HG03439 (cell line): ENCODE measurements at regions not wholly inside any gene's neighbourhood (a gene's known extent, or its start where the extent isn't known, plus 50 kb on each side); places are given as distances from the start of the nearest gene placed in this dataset.

Source experiments
- ATAC-seq: cut with Tn5 transposase; IDR thresholded peaks from one replicate; pipeline ENCODE4 v1.9.1; 2021; ENCODE audit warnings: mild to moderate bottlenecking, moderate library complexity; ENCODE audit not compliant: unreplicated experiment

DNA sequence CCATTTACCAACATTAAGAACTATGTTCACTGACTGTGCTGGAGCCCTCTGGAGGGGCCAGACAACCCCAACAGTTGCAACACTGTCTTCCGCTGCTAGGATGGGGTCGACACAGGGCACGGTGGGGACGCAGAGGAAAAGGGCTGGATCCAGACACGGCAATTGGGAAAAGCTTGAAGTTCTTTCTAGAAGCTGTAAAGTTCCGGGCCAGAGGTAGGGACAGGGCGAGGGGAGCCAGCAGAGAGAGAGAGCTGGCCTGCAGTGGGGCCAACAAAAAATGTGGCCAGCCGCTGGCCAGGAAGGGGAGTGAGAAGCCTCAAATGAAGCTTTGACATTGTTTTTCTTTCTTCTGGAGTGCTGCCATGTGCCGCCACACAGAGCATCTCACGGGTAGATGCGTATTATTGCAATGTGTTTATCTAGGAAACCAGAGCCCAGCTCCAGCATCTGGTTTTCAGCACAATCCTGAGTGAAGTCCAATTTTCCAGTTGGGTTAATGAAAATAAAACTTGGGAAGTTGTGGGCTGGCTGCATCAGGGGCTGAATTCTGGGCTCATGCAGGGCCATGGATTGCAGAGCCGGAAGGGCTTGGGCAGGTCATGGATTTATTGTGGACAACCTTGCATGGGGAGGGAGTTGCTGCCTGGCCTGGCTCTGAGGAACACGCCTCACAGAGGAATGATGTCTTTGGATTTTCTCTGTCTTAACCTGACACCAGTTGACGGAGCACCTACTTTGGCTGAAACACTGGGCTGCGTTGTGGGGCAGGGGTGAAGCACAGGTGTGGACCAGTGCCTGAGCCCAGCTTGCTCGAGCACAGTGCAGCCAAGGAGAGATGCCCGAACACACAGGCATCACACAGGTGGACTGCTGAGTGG is 67.6 kb upstream of the AMPD3 start:
- no peak for ATAC-seq

DNA sequence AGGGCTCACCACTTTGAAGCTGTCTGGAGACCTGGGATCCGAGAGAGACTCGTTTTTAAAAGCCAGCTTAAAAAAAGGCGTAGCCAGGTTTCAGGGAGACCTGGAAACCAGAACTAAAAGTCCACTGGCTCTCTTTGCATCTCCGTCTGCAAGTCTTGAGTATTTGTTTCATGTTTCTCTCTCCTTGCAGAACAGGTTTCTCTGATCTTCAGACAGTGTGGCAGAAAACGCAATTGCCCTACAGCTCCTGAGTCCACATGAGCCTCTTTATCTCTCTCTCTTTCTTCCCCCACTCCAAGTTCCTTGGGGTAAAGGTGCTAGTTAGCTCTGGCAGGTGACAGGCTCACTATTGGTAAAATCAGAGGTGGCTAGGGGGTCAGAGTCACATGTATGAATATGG is 67.0 kb upstream of the AMPD3 start:
- ATAC-seq: no peak

DNA sequence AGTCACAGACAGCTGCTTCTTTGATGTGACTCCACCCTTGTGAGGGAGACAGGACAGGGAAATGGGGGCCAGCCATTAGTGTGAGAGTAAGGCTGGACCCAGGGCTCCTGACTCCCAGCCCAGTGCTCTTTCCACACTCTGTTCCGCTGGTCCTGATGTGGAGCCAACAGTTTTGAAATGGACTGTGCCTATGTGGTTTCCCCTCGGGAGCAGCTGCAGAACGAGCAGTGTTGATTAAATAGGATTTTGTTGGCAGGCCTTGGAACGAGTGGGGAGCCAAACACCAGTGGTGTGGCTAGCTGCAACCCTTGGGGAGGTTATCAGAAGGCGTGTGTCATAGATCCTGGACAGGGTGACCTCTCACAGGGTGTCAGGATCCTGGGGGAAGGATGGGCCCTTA is 66.5 kb upstream of the AMPD3 start:
- no peak for ATAC-seq

DNA sequence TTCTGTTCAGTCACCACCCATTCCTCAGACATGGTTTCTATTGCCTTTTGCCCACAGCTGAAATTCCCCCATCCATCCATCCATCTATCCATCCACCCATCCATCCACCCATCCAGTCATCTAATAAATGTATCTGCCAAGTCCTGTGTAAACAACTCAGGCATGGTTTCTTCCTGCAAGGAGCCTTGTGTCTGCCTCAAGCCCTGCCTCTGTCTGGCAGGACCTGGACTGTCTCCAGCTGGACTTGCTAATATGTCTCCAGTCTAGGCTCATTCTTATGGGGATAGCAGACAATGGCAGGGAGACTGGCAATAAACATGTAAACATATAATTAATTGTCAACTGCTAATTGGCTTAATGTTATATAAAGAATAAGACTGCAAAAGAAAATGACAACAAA is 64.7 kb upstream of the AMPD3 start:
- ATAC-seq: no peak

DNA sequence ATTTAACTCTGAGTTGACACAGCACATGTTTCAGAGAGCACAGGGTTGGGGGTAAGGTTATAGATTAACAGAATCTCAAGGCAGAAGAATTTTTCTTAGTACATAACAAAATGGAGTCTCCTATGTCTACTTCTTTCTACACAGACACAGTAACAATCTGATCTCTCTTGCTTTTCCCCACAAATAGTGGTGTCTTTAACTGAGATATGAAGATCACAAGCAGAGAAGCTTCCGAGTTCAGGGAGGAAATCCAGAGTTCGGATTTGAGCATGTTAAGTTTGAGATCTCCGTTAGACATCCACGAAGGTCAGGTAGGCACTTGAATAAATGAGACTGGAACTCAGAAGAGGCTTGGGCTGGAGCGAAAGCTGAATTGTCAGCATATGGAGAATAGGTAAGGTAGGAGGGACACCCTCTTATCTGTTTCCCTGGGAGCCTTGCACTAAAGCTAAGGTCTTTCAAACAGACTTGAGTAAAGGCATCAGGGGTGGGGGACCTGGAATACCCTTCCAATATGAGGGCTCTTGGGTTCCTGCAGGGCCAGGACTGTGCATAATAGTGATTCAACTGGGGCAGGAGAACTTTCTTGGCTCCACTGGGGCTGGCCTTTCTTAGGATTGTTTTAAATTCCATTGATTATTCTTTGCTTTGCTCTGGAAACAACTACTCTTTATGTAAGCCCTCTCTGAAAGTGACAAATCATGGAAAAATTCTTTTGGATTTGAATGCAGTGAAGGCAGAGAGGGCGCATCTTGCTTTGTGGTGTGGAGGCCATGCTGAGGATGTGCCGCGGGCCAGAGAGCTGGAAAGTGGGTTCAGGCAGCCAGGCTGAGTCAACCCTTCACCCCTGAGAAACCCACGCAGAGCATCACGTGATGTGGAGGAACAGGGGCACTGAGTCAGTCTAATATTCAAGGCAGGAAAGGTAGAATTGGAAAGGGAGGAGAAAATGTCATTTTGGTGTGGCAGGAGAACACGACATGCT is 62.7 kb upstream of the AMPD3 start:
- ATAC-seq: no peak

DNA sequence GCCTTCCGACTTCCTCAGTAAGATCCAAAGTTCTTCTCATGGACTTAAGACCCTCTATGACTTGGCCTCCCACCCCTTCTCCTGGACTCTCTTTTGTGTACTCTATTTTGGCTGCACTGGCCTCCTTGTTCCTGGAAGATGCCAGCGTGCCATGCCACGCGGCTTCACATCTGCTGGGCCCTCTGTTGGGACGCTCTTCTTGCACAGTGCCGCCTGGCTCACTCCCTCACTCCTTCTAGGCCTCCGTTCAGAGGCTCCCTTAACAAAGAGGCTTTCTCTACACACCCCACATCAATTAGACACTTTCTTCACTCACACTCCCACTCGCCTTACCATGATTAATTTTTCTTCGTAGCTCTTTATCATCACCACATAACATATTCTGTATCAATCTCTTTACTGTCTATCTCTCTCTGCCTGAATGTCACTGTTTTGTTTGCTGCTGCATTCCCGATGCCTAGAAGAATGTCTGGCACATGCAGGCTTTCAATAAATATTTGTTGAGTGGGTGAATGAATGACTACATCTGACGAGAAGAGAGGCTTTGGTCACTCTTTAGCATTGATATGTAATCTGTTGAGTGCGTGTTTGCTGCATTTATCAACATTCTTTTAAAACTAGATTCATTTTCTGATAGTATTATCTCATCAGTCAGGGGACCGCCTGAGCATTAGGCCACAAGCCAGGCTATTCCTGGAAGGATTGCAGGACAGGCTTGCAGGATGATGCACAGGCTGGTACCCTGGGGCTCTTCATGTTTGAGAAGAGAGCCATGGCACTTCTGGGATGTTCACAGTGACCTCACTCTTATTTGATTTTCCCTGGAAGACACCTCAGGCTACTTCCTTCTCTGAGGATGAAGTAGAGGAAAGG is 60.6 kb upstream of the AMPD3 start:
- no peak for ATAC-seq

DNA sequence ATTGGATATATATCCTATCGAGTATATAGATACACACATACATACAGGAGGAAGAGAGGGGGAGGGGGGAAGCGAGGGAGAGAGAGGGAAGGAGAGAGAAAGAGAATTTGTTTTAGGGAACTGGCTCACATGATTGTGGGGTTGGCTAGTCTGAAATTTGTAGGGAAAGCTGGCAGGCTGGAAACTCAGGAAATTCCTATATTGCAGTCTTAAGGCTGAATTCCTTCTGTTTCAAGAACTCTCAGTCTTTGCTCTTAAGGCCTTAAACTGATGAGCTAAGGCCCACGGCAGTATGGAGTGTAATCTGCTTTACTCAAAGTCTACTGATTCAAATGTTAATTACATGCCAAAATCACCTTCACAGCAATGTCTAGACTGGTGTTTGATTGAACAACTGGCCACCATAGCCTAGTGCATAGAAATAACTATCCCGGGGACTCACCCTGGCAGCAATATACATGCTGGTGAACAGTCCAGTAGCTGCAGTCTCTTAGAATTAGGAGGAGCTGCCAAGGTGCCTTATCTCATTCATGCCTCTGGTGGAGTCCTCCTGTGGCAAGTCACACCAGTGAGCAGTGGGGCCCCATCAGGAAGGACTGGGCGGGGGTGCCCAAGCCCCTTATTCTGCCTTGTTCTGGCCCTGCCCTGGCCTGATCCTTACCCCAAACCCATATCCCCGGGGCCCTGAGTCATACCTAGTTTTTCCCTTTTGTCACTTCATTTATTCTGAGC is 59.7 kb upstream of the AMPD3 start:
- no peak for ATAC-seq

DNA sequence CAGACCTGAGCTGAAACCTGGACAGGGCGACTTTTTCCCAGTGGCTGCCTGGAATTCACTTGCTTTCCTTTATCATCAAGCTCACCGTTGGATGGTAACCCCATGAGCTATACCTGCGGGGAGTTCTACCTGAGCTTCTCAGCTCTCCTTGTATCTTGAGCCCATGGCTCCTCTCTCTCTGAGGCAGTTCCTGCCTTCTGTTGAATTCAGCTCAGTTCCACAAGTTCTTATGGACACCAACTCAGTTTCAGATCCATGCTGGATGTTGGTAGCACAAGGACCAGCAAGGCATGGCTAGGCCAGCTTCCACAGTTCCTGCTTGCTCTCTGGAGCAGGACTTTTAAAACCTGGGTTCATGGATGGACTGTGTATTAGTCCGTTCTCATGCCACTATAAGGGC is 58.3 kb upstream of the AMPD3 start:
- no peak for ATAC-seq

DNA sequence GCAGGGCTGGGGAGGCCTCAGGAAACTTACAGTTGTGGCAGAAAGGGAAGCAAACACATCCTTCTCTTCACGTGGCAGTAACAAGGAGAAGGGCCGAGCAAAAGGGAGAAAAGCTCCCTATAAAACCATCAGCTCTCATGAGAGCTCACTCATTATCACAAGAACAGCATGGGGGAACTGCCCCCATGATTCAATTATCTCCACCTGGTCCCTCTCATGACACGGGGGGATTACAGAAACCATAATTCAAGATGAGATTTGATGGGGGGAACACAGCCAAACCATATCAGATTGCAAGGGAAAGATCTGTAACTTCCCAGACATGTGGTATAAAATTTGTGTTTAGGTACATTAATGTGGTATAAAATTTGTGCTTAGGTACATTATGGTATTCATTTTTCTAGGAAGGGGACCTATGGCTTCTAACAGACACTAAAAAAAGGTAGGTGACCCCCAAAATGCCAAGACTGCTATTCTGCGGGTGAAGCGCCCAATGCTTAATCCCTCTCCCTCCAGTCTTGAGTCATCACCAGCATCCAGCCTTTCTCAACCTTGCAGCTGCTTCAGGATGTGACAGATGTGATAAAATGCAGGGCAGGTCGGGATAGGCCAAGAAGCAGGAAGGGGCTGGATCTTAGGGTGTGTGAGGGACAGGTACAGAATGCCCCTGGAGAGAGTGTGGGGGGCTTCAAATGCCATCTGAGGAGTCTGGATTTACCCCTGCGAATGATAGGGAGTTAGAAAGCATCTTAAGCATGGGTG is 57.7 kb upstream of the AMPD3 start:
- no peak for ATAC-seq

DNA sequence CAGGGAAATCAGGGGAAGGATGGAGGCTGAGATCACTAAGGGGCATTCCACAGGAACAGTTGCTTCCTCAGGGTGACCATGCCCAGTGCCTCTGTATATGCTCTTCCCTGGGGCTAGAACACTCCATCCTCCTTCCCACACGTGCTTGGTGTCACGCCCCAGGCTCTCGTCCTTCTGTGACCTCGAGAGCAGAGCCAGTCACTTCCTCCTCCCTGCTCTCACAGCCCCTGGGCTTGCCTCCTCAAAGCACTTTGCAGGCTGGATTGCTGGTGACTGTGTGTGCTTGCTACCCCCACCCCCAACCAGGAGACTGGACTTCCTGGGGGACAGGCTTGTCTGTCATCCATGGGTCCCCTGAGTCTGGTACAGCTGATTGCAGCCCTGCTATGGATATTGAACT is 56.5 kb upstream of the AMPD3 start:
- no peak for ATAC-seq

DNA sequence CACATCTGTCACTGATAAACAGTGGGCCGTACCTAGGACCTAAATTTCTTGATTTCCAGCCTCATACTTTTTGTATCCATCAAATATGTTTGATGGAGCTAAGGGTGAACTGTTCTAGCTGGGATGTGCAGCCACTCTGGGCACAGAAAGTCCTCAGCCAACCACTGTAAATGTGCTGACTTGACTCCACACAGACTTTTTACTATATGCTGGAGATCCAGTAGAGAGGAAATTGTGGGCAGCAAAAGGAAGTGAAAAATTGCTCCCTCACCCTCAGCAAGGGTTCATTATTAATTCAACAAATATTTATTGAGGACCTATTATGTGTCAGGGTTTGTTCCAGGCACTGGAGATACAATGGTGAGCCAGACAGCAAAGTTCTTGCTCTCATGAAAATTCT is 54.2 kb upstream of the AMPD3 start:
- ATAC-seq: no peak

DNA sequence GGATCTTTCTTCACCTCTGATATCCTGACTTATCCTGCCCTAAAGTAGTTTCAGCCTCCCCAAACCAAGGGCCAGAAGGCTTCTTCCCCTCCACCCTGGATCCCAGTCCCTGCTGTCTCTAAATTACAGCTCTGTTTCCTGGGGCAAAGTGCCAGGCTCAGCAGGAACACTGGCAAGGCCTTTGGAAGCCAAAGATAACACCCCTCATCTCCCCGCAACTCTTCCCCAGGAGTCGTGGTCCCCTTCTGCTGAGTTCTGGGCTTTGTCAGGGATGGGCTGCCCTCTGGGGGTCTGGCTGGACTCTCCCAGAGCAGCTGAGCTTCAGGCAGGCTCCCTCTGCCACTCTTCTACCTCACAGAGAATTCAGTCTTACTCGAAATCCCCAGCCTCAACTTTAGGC is 53.8 kb upstream of the AMPD3 start:
- no peak for ATAC-seq

DNA sequence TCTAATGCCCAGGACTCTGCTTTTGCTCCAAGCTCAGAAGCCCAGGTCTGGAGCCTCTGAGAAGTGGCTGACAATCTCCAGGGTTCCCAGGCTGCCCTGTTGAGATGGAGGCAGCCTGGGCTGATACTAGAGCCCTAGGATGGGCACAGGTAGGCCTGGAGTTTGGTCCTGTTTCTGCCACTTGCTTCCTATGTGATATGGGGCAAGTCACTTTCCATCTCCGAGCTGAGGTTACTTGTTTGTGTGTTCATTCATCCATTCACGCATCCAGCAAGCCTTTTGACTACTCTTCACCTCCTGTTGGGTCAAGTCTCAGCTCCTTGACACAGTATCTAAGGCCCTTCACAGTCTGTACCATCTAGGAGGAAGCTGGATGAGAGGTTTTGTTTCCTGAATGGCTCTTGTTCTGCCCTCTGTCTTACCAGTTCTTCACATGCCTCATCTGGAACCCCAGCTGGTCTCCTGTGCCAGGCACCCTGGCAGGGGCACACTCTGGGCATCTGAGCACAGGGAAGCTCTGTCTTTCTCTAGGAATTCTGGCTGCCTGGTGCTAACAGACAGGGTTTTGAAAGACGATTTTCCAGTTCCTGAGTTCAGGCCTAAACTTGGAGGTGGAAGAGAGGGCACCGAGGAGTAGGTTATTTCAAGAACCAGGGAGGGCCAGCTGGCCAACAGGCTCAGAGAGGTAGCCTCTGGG is 53.2 kb upstream of the AMPD3 start:
- ATAC-seq: no peak
